AG04449 (cell line): ENCODE measurements at regions not wholly inside any gene's neighbourhood (a gene's known extent, or its start where the extent isn't known, plus 50 kb on each side); places are given as distances from the start of the nearest gene placed in this dataset.

Experiments
- CTCF ChIA-PET: fragments of 350-600 bp; formaldehyde crosslinking; extraction: SDS; loops from one replicate; lab custom pipeline; 2021; ENCODE audit warnings: antibody characterized with exemption; lab: Yijun Ruan, JAX
- POLR2A ChIA-PET: fragments of 400-600, 350-600 bp; formaldehyde crosslinking; extraction: SDS; loops from one replicate; lab custom pipeline; 2020; ENCODE audit warnings: antibody characterized with exemption, inconsistent platforms; lab: Yijun Ruan, JAX
- DNase-seq: peaks from one replicate; pipeline ENCODE4 v3.0.0-alpha.2; 2010; ENCODE audit warnings: low read depth, low spot score
- H3K4me3 ChIP-seq: 2 replicates; pipeline ENCODE4 v1.5.1; 2011; ENCODE audit warnings: low read depth, mild to moderate bottlenecking, control low read depth, low read length
- CTCF ChIP-seq: IDR thresholded peaks from one replicate; pipeline ENCODE4 v1.5.1; 2011; ENCODE audit warnings: mild to moderate bottlenecking, moderate library complexity, low read length, control low read depth, inconsistent platforms; ENCODE audit not compliant: insufficient read depth; ENCODE audit errors: missing control alignments

GRCh38 chr2:155825876-155826275 is 506.6 kb downstream of the NR4A2 start:
- TF ChIP-seq CTCF = no peak
- POLR2A ChIA-PET = no interaction called here
- CTCF ChIA-PET = no interaction called here

GRCh38 chr2:155815851-155816250 is 516.7 kb downstream of the NR4A2 start:
- ChIA-PET POLR2A (no interaction called here), CTCF (no interaction called here)
- no peak for TF ChIP-seq CTCF
- no peak for DNase-seq
- no peak overlapping the region for H3K4me3 ChIP-seq

More at GRCh38 chr2:155825876-155826275, 506.6 kb downstream of the NR4A2 start:
- no peak for DNase-seq
- no peak overlapping the region for H3K4me3 ChIP-seq

- no peak for DNase-seq
- H3K4me3 ChIP-seq = no peak overlapping the region
- no peak for TF ChIP-seq CTCF
- POLR2A ChIA-PET = no interaction called here
- CTCF ChIA-PET = no interaction called here
These were observed 517.2 kb downstream of the NR4A2 start for GRCh38 chr2:155815275-155815674.

GRCh38 chr2:155810411-155810810 is 522.1 kb downstream of the NR4A2 start:
- TF ChIP-seq CTCF = no peak
- ChIA-PET CTCF (no interaction called here), POLR2A (no interaction called here)
- no peak overlapping the region for H3K4me3 ChIP-seq
- DNase-seq = no peak

GRCh38 chr2:155802888-155803287 is 529.6 kb downstream of the NR4A2 start:
- POLR2A ChIA-PET = no interaction called here
- no peak for DNase-seq
- TF ChIP-seq CTCF = no peak
- H3K4me3 ChIP-seq = no peak overlapping the region
- CTCF ChIA-PET = no interaction called here

- no peak overlapping the region for H3K4me3 ChIP-seq
- no peak for DNase-seq
- ChIA-PET CTCF (no interaction called here), POLR2A (no interaction called here)
- no peak for TF ChIP-seq CTCF
These were observed 539.9 kb downstream of the NR4A2 start for GRCh38 chr2:155792666-155793065.
